HG02678 (cell line): ENCODE measurements at regions not wholly inside any gene's neighbourhood (a gene's known extent, or its start where the extent isn't known, plus 50 kb on each side); places are given as distances from the start of the nearest gene placed in this dataset.

Source experiments
- ATAC-seq: cut with Tn5 transposase; IDR thresholded peaks from one replicate; pipeline ENCODE4 v1.9.1; 2021; ENCODE audit warnings: mild to moderate bottlenecking, moderate library complexity; ENCODE audit not compliant: unreplicated experiment

DNA sequence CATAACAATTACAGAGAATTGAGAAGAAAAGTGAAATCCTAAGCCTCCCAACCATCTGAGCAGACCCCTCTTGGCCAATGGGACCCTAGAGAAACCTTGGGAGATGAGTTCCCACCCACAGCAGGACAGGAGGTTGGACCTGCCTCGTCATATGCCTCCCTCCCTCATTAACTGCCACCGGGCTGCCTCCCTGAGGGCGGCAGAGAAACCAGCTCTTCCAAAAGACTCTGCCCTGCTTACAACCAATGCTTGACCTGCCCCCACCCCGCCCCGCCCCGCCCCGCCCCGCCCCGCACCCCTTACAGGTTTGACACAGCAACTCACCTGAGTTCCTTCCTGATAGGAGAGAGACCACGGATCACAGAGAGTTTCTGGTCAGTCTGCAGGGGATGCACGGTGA lies 86.1 kb downstream of the ADRA2C start:
- no peak for ATAC-seq

- no peak for ATAC-seq
Observed at GRCh38 chr4:3852711-3853110, 86.5 kb downstream of the ADRA2C start.

DNA sequence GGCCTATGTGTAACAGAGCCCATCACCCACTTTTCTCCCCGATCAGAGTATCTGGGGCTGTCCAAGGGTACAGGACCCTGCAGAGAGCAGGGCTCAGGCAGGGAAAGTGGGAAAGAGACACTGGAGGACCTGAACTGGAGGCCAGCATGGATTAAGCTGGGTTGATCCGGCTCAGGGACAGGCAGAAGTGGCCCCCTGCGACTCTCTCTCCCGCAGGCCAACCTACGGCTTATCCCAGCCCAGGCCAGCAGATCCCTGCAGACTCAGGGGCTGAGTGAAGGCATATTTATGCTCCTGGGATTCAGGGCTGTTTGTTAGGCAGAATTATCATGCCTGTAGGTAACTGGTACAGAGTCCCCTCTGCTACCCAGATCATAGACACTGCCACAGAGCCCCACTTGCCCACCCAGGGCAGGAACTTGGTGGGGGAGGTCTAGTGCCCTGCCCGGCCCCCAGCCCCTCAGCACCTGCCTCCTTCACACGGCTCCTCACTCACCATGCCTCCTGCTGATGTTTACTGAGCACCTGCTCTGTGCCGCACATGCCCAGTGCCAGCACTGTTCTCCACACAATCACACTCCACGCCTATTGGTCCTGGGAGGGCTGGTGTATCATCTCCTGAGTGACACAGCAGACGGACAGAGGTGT lies 87.3 kb downstream of the ADRA2C start:
- no peak for ATAC-seq

DNA sequence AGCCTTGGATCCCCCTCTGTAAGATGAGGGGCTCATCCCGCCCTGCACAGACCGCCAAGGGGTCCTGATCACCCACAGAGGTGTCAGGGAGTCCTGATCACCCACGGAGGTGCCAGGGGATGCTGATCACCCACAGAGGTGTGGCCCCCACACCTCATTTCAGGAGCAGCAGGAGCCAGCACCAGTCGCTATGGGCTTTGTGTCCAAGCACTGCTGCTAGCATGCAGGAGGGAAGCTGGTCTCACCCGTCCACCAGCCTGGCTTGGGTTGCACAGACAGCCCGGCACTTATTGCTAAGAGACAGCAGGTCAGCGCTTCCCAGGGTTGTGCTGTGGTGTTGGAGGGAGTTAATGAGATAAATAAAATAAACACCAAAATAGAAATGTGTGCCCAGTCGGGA lies 88.5 kb downstream of the ADRA2C start:
- no peak for ATAC-seq

GRCh38 chr4:3855646-3856045 lies 89.5 kb downstream of the ADRA2C start:
- ATAC-seq: no peak

GRCh38 chr4:3856604-3857204 lies 90.5 kb downstream of the ADRA2C start:
- no peak for ATAC-seq

- no peak for ATAC-seq
Observed at GRCh38 chr4:3857269-3857926, 91.2 kb downstream of the ADRA2C start.

DNA sequence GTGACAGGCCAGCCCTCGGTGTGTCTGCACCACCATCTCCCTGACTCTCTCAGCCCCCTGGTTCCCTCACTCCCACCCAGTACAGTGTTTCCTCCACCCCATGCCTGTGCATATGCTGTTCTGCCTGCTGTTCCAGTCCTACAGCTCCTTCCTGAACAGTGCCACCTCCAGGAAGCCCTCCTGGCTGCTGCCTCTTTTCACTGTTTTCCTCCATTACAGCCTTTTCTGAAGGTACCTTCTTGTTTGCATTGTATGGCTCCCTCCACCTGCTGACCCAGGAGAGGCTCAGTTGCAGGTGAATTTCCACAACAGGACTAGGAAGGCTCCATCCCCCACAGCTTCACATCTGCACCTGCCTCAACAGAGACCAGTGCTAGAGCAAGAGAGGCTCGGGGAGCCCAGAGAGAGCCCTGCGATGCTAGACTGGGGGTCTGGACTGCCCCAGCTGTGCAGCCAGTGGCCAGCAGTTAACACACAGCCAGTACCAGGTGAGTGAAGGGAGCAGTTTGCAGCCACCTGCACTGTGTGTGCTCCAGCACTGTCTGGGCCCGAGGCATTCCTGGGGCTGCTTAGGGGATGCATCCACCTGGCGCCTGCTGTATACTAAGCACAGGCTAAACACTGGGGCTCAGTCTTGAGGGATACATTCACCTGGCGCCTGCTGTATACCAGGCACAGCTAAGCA lies 92.0 kb downstream of the ADRA2C start:
- no peak for ATAC-seq

DNA sequence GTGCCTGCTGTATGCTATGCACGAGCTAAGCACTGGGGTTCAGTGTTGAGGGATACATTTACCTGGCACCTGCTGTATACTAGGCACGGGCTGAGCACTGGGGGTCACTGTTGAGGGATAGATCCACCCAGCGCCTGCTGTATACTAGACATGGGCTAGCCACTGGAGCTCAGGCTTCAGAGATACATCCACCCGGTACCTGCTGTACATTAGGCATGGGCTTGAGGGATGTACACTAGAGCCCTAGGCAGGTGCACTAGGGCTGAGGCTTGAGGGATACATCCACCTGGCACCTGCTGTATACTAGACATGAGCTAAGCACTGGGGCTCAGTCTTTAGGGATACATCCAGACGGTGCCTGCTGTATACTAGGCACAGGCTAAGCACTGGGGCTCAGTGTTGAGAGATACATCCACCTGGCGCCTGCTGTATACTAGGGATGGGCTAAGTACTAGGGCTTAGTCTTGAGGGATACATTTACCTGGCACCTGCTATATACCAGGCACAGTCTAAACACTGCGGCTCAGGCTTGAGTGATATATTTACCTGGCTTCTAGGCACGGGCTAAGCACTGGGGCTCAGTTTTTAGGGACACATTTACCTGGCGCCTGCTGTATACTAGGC lies 92.7 kb downstream of the ADRA2C start:
- no peak for ATAC-seq

GRCh38 chr4:3859571-3859970 lies 93.4 kb downstream of the ADRA2C start:
- ATAC-seq: no peak

DNA sequence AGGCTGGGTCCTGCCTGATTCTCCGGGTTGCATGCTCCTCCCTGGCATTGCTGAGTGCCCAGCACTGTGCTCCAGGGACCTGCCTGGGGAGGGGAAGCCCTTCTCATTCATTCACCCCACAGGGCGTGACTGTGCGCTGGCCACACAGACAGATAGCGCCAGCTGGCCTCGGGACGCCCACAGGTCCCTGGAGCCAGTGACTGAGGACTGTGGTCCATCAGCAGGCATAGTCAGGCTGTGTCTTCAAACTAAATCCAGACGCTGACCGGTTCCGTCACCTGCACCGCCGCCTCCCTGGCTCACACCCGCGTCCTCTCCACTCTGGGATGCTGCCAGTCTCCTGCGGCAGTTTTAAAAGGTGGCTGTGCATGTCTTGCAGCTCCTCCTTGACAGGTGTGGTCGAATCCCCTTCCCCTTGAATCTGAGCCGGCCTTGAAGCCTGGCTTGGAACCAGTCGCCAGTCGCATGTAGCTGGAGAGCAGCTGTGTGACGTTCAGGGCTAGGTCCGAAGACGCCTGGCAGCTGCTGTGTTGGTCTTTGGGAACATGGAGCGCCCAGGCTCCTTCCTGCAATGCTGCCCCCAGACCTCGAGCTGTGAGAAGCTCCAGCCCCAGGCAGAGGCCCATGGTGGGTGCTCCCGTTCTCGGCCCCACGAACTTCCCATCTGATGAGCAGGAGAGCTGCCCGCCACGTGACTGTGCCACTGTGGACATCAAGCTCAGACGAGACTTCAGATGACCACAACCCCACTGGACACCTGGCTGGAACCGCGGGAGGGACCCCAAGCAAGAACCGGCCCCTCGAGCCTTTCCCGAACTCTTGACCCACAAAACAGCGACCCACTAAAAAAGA lies 94.1 kb downstream of the ADRA2C start:
- ATAC-seq: no peak

GRCh38 chr4:3860913-3861636 lies 94.9 kb downstream of the ADRA2C start:
- ATAC-seq: no peak

DNA sequence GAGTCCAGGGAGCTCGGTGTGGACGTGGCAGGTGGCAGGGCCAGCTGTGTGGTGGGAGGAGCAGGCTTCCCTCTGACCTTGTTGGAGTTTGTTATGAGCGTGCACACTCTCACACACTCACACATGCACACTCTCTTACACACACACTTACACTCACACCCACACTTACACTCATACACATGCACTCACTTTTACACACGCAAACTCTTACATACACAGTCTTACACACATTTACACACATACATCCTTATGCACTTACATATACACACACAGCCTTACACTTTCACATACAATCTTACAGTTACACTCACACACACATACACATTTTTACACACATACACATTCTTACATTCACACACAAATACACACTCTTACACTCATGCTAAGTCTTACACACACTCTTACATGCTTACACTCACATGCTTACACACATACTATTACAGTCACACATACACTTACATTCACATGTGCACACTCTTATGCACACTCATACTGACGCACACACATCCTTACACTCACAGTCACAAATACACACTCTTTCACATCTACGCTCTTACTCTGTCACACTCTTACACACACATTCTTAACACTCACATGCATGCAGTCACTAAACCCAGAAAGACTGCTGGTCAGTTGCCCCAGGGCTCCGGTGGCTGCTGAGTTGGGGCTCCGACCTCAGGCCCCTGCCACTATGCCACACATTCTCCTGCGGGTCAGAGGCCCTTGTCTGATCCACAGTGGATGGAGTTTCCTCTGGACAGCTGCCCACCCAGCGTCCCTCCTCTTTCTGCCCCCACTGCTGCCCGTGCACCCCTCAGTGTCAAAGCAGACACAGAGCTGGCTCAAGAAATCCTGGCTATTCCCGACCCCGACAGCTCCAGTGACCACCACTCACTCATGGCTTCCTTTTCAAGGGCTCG lies 95.8 kb downstream of the ADRA2C start:
- no peak for ATAC-seq

- no peak for ATAC-seq
Observed at GRCh38 chr4:3862640-3863420, 96.6 kb downstream of the ADRA2C start.

DNA sequence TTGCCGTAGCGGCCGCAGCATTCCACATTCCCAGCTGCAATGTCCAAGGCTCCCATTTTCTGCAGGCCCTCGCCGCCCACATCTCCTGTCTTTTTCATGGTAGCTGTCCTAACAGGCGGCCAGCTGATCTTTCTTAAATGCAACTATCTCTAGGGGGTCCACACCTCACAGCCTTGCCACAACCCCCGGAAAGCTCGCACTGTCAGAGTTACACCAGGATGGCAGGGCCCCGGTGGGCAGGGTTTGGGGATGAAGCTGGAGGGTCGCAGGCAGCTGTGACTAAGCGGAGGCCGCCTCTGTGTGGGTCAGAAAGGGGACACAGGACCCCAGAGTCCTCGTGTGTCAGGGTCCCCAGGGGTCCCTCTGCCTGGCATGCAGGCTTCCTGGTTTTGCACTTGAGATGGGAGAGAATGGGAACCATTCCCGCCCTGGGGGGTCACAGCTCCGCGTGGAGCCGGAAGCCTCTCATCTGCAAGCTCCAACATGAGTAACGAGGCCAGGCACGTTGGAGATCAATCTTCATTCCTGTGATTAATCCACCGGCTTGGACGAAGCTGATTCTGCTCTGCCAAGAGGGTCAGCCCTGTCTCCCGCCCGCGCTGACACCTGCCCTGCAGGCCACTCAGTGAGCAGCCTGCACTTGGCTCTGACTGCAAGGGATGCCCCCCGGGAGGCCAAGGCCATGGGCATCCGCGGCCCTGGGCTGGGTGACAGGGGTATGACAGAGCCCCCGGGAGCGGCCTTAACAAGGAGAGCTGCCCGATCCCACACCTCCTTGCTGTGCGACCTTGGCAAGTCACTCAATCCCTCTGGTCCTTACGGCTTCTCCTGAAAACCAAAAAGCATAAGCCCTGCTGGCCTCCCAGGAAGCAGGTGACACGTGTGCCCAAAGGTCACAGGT lies 97.9 kb downstream of the ADRA2C start:
- no peak for ATAC-seq

DNA sequence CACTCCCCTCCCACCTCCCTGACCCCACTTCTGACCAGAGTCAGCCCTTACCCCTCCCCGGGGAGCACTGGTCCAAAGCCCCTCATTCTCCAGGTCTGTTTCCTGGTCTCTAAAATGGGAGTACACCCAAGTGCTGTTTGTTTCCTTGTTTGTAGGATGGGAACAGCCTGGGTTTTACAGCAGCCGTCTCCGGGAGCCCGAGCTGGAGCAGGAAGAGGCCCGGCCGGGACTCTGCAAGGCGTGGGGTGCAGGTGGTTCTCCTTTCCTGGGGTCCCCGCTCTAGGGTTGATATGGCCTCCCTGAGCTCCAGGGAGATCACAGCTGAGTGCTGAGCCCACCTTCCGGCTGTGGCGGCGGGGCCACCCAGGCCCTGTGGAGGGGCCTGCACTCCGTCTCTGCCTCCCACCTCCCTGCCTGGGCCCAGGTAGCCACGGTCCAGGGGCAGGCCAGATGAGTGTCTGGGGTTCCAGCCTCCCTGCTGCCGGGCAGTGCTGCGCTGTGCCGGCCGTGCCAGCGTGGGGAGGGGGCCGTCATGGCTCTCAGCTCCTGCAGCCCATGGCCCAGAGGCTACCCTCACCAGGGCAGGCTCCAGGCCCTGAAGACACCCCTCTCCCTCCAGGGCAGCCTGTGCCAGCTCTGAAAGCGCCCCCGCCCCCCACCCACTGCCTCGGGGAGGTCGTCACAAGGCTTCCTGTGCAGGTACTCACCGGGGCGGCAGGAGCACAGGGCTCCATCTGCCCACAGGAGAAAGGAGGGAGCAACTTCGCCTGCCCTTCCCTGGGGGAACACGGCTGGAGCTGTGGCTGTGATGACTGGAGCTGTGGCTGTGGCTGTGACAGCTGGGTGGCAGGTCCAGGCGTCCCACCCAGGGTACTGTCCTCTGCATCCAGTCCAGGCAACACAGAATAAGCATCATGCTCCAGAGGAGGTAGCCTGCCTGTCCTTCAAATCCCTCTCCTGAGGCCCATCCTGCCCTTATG lies 98.8 kb downstream of the ADRA2C start:
- ATAC-seq: no peak
